ENCODE measurements at regions not wholly inside any gene's neighbourhood (a gene's known extent, or its start where the extent isn't known, plus 50 kb on each side); places are given as distances from the start of the nearest gene placed in this dataset.
"Not testable (repeated sequence)": the region's sequence is repeated elsewhere in the genome, so short reads cannot be mapped to it uniquely, and the experiment has no call there.

- FAIRE-seq; H3K4me3 ChIP-seq; intact Hi-C loops (cut with micrococcal nuclease); H3K9ac ChIP-seq (ENCODE audit: insufficient read depth in 1 of 2, low read depth in 2 of 2, low read length in 2 of 2); H3K9me1 ChIP-seq (ENCODE audit: control insufficient read depth, insufficient read depth, low read length); H3K36me3 ChIP-seq (ENCODE audit: control insufficient read depth, insufficient read depth, low read length); H3K9me3 ChIP-seq (replicated peaks; ENCODE audit: control insufficient read depth, insufficient read depth, low read depth, low read length); H3K27ac ChIP-seq (ENCODE audit: extremely low read depth, low read depth, low read length); BruUV-seq (replicated peaks); H3K79me2 ChIP-seq (ENCODE audit: control insufficient read depth, insufficient read depth, low read length); POLR2A ChIA-PET; H3K27me3 ChIP-seq (ENCODE audit: control insufficient read depth in 2 of 2, insufficient read depth in 2 of 2, low read length in 2 of 2); H3K4me1 ChIP-seq (replicated peaks in 1 of 2; ENCODE audit: control insufficient read depth in 2 of 2, insufficient read depth in 2 of 2, low read length in 2 of 2); H4K20me1 ChIP-seq (replicated peaks; ENCODE audit: control insufficient read depth, insufficient read depth, low read length); CTCF ChIA-PET (ENCODE audit: low intra/inter-chr PET ratio); DNase-seq (ENCODE audit: extremely low read depth in 1 of 4, low spot score in 3 of 4); in situ Hi-C loops (cut with MboI); ATAC-seq; H3K4me2 ChIP-seq (ENCODE audit: insufficient read depth, low read length); H2AFZ ChIP-seq (ENCODE audit: low read depth, low read length): not testable (repeated sequence)
- 0% methylated on average over 3 of the region's 3 CpGs for WGBS (ENCODE audit: insufficient coverage, low coverage, missing lambda C conversion rate)
- peak; percentile 75 for TF ChIP-seq ZNF146 (CRISPR knock-in tag; IDR thresholded peaks at IDR 0.05; ENCODE audit: unreplicated experiment)
Observed at GRCh38 chr7:94194426-94194825, 190.3 kb upstream of the BET1 start.

- Histone ChIP-seq H3K36me3 (ENCODE audit: control insufficient read depth, insufficient read depth, low read length) (no peaks in the 10 kb centered on the region), H3K79me2 (ENCODE audit: control insufficient read depth, insufficient read depth, low read length) (no peaks in the 10 kb centered on the region), H3K9ac (ENCODE audit: insufficient read depth in 1 of 2, low read depth in 2 of 2, low read length in 2 of 2) (no peak overlapping the region), H3K4me3 (no peak overlapping the region), H3K27ac (ENCODE audit: extremely low read depth, low read depth, low read length) (no peak overlapping the region), H3K9me3 (replicated peaks; ENCODE audit: control insufficient read depth, insufficient read depth, low read depth, low read length) (no peaks in the 10 kb centered on the region), H3K4me1 (replicated peaks in 1 of 2; ENCODE audit: control insufficient read depth in 2 of 2, insufficient read depth in 2 of 2, low read length in 2 of 2) (no peaks in the 10 kb centered on the region), H2AFZ (ENCODE audit: low read depth, low read length) (no peak overlapping the region), H3K27me3 (ENCODE audit: control insufficient read depth in 2 of 2, insufficient read depth in 2 of 2, low read length in 2 of 2) (no peaks in the 10 kb centered on the region), H3K4me2 (ENCODE audit: insufficient read depth, low read length) (no peak overlapping the region), H3K9me1 (ENCODE audit: control insufficient read depth, insufficient read depth, low read length) (no peaks in the 10 kb centered on the region), H4K20me1 (replicated peaks; ENCODE audit: control insufficient read depth, insufficient read depth, low read length) (no peaks in the 10 kb centered on the region)
- WGBS (ENCODE audit: insufficient coverage, low coverage, missing lambda C conversion rate): 0% methylated on average over 2 of the region's 2 CpGs
- TF ChIP-seq RFX5 (IDR thresholded peaks at IDR 0.05; ENCODE audit: low read depth, low read length) (no peak), BDP1 (IDR thresholded peaks at IDR 0.05; ENCODE audit: insufficient read depth, insufficient read length) (no peak), FOXJ2 (tag; IDR thresholded peaks at IDR 0.05) (no peak)
- no peak for FAIRE-seq
- ChIA-PET CTCF (ENCODE audit: low intra/inter-chr PET ratio) (no interaction called here), POLR2A (no interaction called here)
- BruUV-seq (replicated peaks): no TSS peak
- in situ Hi-C loops (cut with MboI) (no loop called here), intact Hi-C loops (cut with micrococcal nuclease) (no loop called here)
- no peak for ATAC-seq
- no peak for DNase-seq (ENCODE audit: extremely low read depth in 1 of 4, low spot score in 3 of 4)
Observed at GRCh38 chr7:94195201-94195600, 191.0 kb upstream of the BET1 start.
